HUES48 (cell line): ENCODE measurements at regions not wholly inside any gene's neighbourhood (a gene's known extent, or its start where the extent isn't known, plus 50 kb on each side); places are given as distances from the start of the nearest gene placed in this dataset.
"Not testable (repeated sequence)": the region's sequence is repeated elsewhere in the genome, so short reads cannot be mapped to it uniquely, and the experiment has no call there.

Experiments
- H3K27ac ChIP-seq: one replicate; pipeline ENCODE4 v1.7.0; 2013; ENCODE audit warnings: low read depth, low read length, inconsistent platforms
- H3K27me3 ChIP-seq: 2 replicates; pipeline ENCODE4 v1.6.1; 2013; ENCODE audit warnings: mild to moderate bottlenecking, low read length; ENCODE audit not compliant: control insufficient read depth, insufficient read depth
- H3K36me3 ChIP-seq: 2 replicates; pipeline ENCODE4 v1.6.1; 2013; ENCODE audit warnings: low read length; ENCODE audit not compliant: control insufficient read depth, insufficient read depth
- H3K4me1 ChIP-seq: 2 replicates; pipeline ENCODE4 v1.6.1; 2013; ENCODE audit warnings: mild to moderate bottlenecking, low read length; ENCODE audit not compliant: control insufficient read depth, insufficient read depth
- H3K4me3 ChIP-seq: 2 replicates; pipeline ENCODE4 v1.5.1; 2013; ENCODE audit warnings: mild to moderate bottlenecking, low read depth, low read length
- H3K9ac ChIP-seq: 2 replicates; pipeline ENCODE4 v1.6.1; 2013; ENCODE audit warnings: mild to moderate bottlenecking, low read depth, low read length, moderate library complexity
- H3K9me3 ChIP-seq: 2 replicates; pipeline ENCODE4 v1.6.1; 2013; ENCODE audit warnings: low read length; ENCODE audit not compliant: control insufficient read depth, insufficient read depth

GRCh38 chr7:4523219-4523618, 158.9 kb upstream of the FOXK1 start:
- no peaks in the 10 kb centered on the region; the same call in none of the 2 replicates for H3K9me3 ChIP-seq
- no peaks in the 10 kb centered on the region for H3K36me3 ChIP-seq
- H3K9ac ChIP-seq = no peak overlapping the region
- no peak overlapping the region for H3K4me3 ChIP-seq
- H3K27me3 ChIP-seq = no peaks in the 10 kb centered on the region
- H3K4me1 ChIP-seq = no peaks in the 10 kb centered on the region
- no peak overlapping the region for H3K27ac ChIP-seq

- no peak overlapping the region for H3K27ac ChIP-seq
- no peak overlapping the region for H3K4me3 ChIP-seq
- H3K9ac ChIP-seq = no peak overlapping the region
- no peaks in the 10 kb centered on the region for H3K27me3 ChIP-seq
- H3K36me3 ChIP-seq = no peaks in the 10 kb centered on the region
- H3K9me3 ChIP-seq = peaks cover under 1% of the 10 kb centered on the region
- no peaks in the 10 kb centered on the region for H3K4me1 ChIP-seq
These were observed 158.2 kb upstream of the FOXK1 start for GRCh38 chr7:4523873-4524272.

- Histone ChIP-seq H3K9ac (no peak overlapping the region), H3K9me3 (peaks cover 6% of the 10 kb centered on the region), H3K27me3 (no peaks in the 10 kb centered on the region), H3K36me3 (no peaks in the 10 kb centered on the region), H3K4me3 (no peak overlapping the region), H3K27ac (no peak overlapping the region), H3K4me1 (no peaks in the 10 kb centered on the region)
These were observed 156.2 kb upstream of the FOXK1 start for GRCh38 chr7:4525884-4526283.

GRCh38 chr7:4527988-4528636, 154.0 kb upstream of the FOXK1 start:
- H3K4me3 ChIP-seq = no peak overlapping the region
- H3K27ac ChIP-seq = no peak overlapping the region
- no peaks in the 10 kb centered on the region for H3K4me1 ChIP-seq
- no peaks in the 10 kb centered on the region for H3K36me3 ChIP-seq
- no peak overlapping the region for H3K9ac ChIP-seq
- peaks cover 6% of the 10 kb centered on the region for H3K9me3 ChIP-seq
- H3K27me3 ChIP-seq = no peaks in the 10 kb centered on the region

- Histone ChIP-seq H3K27me3 (no peaks in the 10 kb centered on the region), H3K9ac (no peak overlapping the region), H3K27ac (peak overlapping the region; percentile 35), H3K9me3 (peaks cover 6% of the 10 kb centered on the region; the same call in 1 of the 2 replicates), H3K4me1 (no peaks in the 10 kb centered on the region), H3K36me3 (no peaks in the 10 kb centered on the region), H3K4me3 (no peak overlapping the region; the same call in 1 of the 2 replicates)
These were observed 150.9 kb upstream of the FOXK1 start for GRCh38 chr7:4531236-4531635.

- not testable (repeated sequence) for H3K9ac ChIP-seq, H3K4me1 ChIP-seq, H3K4me3 ChIP-seq, H3K27me3 ChIP-seq, H3K9me3 ChIP-seq, H3K27ac ChIP-seq, H3K36me3 ChIP-seq
These were observed 148.8 kb upstream of the FOXK1 start for GRCh38 chr7:4533339-4533738.

GRCh38 chr7:4549681-4550080, 132.4 kb upstream of the FOXK1 start:
- H3K27me3 ChIP-seq = no peaks in the 10 kb centered on the region
- H3K4me3 ChIP-seq = no peak overlapping the region
- H3K4me1 ChIP-seq = no peaks in the 10 kb centered on the region
- H3K27ac ChIP-seq = no peak overlapping the region
- H3K36me3 ChIP-seq = no peaks in the 10 kb centered on the region
- no peak overlapping the region for H3K9ac ChIP-seq
- H3K9me3 ChIP-seq = peaks cover 14% of the 10 kb centered on the region

GRCh38 chr7:4550117-4550516, 132.0 kb upstream of the FOXK1 start:
- H3K27me3 ChIP-seq = no peaks in the 10 kb centered on the region
- no peaks in the 10 kb centered on the region for H3K36me3 ChIP-seq
- H3K4me3 ChIP-seq = no peak overlapping the region
- peaks cover 14% of the 10 kb centered on the region for H3K9me3 ChIP-seq
- no peak overlapping the region for H3K9ac ChIP-seq
- no peaks in the 10 kb centered on the region for H3K4me1 ChIP-seq
- H3K27ac ChIP-seq = no peak overlapping the region

GRCh38 chr7:4552985-4553384, 129.1 kb upstream of the FOXK1 start:
- Histone ChIP-seq H3K36me3 (no peaks in the 10 kb centered on the region), H3K27me3 (no peaks in the 10 kb centered on the region)

GRCh38 chr7:4556868-4557793, 125.0 kb upstream of the FOXK1 start:
- Histone ChIP-seq H3K27me3 (no peaks in the 10 kb centered on the region), H3K4me1 (no peaks in the 10 kb centered on the region)

More at GRCh38 chr7:4552985-4553384, 129.1 kb upstream of the FOXK1 start:
- Histone ChIP-seq H3K9me3 (peaks cover 16% of the 10 kb centered on the region), H3K4me1 (no peaks in the 10 kb centered on the region), H3K4me3 (no peak overlapping the region), H3K27ac (no peak overlapping the region), H3K9ac (no peak overlapping the region)

GRCh38 chr7:4561795-4562194, 120.3 kb upstream of the FOXK1 start:
- no peaks in the 10 kb centered on the region for H3K27me3 ChIP-seq
- H3K9ac ChIP-seq = no peak overlapping the region
- no peaks in the 10 kb centered on the region for H3K36me3 ChIP-seq
- H3K4me1 ChIP-seq = no peaks in the 10 kb centered on the region
- no peak overlapping the region for H3K4me3 ChIP-seq
- H3K27ac ChIP-seq = no peak overlapping the region
- H3K9me3 ChIP-seq = peaks cover 16% of the 10 kb centered on the region

More at GRCh38 chr7:4556868-4557793, 125.0 kb upstream of the FOXK1 start:
- H3K9ac ChIP-seq = no peak overlapping the region
- H3K36me3 ChIP-seq = no peaks in the 10 kb centered on the region
- peaks cover 6% of the 10 kb centered on the region; the same call in 1 of the 2 replicates for H3K9me3 ChIP-seq
- H3K4me3 ChIP-seq = no peak overlapping the region
- no peak overlapping the region for H3K27ac ChIP-seq
